GM21526 (cell line): ENCODE measurements at regions not wholly inside any gene's neighbourhood (a gene's known extent, or its start where the extent isn't known, plus 50 kb on each side); places are given as distances from the start of the nearest gene placed in this dataset.
A peak's percentile ranks its signal among the peaks of the same experiment; 100 is the strongest.

Experiments used
- ATAC-seq: cut with Tn5 transposase; IDR thresholded peaks from one replicate; pipeline ENCODE4 v1.9.1; 2021; ENCODE audit warnings: moderate library complexity; ENCODE audit not compliant: unreplicated experiment, low FRiP score

- peak; percentile 60 for ATAC-seq
These were observed 236.3 kb downstream of the NSG2 start for GRCh38 chr5:174281855-174282254.

GRCh38 chr5:174282391-174282790, 236.9 kb downstream of the NSG2 start:
- no peak for ATAC-seq

GRCh38 chr5:174283211-174284005, 237.9 kb downstream of the NSG2 start:
- ATAC-seq: no peak

- ATAC-seq: peak; percentile 68
These were observed 239.4 kb downstream of the NSG2 start for GRCh38 chr5:174284873-174285272.

GRCh38 chr5:174287761-174288160, 242.3 kb downstream of the NSG2 start:
- no peak for ATAC-seq

- ATAC-seq: no peak
These were observed 242.9 kb downstream of the NSG2 start for GRCh38 chr5:174288439-174288838.

GRCh38 chr5:174291162-174291561, 245.7 kb downstream of the NSG2 start:
- no peak for ATAC-seq

- no peak for ATAC-seq
These were observed 246.8 kb downstream of the NSG2 start for GRCh38 chr5:174292348-174292747.

GRCh38 chr5:174293006-174293405, 247.5 kb downstream of the NSG2 start:
- ATAC-seq: no peak

- ATAC-seq: no peak
These were observed 248.0 kb downstream of the NSG2 start for GRCh38 chr5:174293481-174293880.

GRCh38 chr5:174294891-174295620, 249.6 kb downstream of the NSG2 start:
- ATAC-seq: no peak

- no peak for ATAC-seq
These were observed 250.4 kb downstream of the NSG2 start for GRCh38 chr5:174295702-174296436.

GRCh38 chr5:174300118-174300940, 254.8 kb downstream of the NSG2 start:
- no peak for ATAC-seq

GRCh38 chr5:174300941-174301761, 255.6 kb downstream of the NSG2 start:
- ATAC-seq: no peak

GRCh38 chr5:174301848-174302625, 256.5 kb downstream of the NSG2 start:
- ATAC-seq: no peak

- no peak for ATAC-seq
These were observed 257.5 kb downstream of the NSG2 start for GRCh38 chr5:174303035-174303434.

- ATAC-seq: no peak
These were observed 258.0 kb downstream of the NSG2 start for GRCh38 chr5:174303437-174304045.

- ATAC-seq: no peak
These were observed 259.8 kb downstream of the NSG2 start for GRCh38 chr5:174305241-174305681.
